Fibroblast of the aortic adventitia (primary cell): ENCODE measurements at regions not wholly inside any gene's neighbourhood (a gene's known extent, or its start where the extent isn't known, plus 50 kb on each side); places are given as distances from the start of the nearest gene placed in this dataset.

Source experiments
- DNase-seq: peaks from one replicate; pipeline ENCODE4 v3.0.0-alpha.2; 2010; ENCODE audit warnings: low read depth
- H3K4me3 ChIP-seq: 2 replicates; pipeline ENCODE4 v1.5.1; 2011; ENCODE audit warnings: low read depth, mild to moderate bottlenecking, control low read depth, low read length, moderate library complexity
- TF ChIP-seq, protein P1 (sequence below): IDR thresholded peaks from 2 replicates; pipeline ENCODE4 v1.5.1; 2011; ENCODE audit warnings: mild to moderate bottlenecking, low read length, control low read depth, inconsistent platforms; ENCODE audit not compliant: insufficient read depth

GRCh38 chr5:136892000-136892399, 526.7 kb upstream of the TRPC7 start:
- no peak for DNase-seq
- TF ChIP-seq, protein P1, sequence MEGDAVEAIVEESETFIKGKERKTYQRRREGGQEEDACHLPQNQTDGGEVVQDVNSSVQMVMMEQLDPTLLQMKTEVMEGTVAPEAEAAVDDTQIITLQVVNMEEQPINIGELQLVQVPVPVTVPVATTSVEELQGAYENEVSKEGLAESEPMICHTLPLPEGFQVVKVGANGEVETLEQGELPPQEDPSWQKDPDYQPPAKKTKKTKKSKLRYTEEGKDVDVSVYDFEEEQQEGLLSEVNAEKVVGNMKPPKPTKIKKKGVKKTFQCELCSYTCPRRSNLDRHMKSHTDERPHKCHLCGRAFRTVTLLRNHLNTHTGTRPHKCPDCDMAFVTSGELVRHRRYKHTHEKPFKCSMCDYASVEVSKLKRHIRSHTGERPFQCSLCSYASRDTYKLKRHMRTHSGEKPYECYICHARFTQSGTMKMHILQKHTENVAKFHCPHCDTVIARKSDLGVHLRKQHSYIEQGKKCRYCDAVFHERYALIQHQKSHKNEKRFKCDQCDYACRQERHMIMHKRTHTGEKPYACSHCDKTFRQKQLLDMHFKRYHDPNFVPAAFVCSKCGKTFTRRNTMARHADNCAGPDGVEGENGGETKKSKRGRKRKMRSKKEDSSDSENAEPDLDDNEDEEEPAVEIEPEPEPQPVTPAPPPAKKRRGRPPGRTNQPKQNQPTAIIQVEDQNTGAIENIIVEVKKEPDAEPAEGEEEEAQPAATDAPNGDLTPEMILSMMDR, result no peak
- no peak overlapping the region for H3K4me3 ChIP-seq

GRCh38 chr5:136891175-136891972, 526.0 kb upstream of the TRPC7 start:
- TF ChIP-seq, protein P1, result peak; percentile 14
- no peak for DNase-seq

GRCh38 chr5:136890431-136891148, 525.2 kb upstream of the TRPC7 start:
- TF ChIP-seq, protein P1, result no peak
- DNase-seq, result no peak
- no peak overlapping the region for H3K4me3 ChIP-seq

More at GRCh38 chr5:136891175-136891972, 526.0 kb upstream of the TRPC7 start:
- no peak overlapping the region for H3K4me3 ChIP-seq

GRCh38 chr5:136886608-136887007, 521.3 kb upstream of the TRPC7 start:
- no peak for DNase-seq
- H3K4me3 ChIP-seq, result no peak overlapping the region
- TF ChIP-seq, protein P1, result no peak

GRCh38 chr5:136864960-136865359, 499.6 kb upstream of the TRPC7 start:
- no peak overlapping the region for H3K4me3 ChIP-seq
- TF ChIP-seq, protein P1, result no peak
- DNase-seq, result no peak

DNA sequence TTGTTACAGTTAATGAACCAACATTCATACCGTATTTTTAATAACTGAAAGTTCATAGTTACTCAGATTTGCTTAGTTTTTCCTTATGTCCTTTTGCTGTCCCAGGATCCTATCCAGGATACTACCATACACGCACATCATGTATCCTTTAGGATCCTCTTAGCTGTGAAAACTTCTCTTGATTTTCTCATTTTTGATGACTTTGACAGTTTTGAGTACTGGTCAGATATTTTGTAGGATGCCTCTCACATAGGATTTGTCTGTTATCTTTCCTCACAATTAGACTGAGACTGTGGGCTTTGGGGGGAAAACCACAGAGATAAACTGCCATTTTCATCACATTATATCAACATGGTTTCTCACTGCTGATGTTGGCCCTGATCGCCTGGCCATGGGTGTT, 491.3 kb upstream of the TRPC7 start:
- no peak for DNase-seq
- TF ChIP-seq, protein P1, result no peak
- H3K4me3 ChIP-seq, result no peak overlapping the region
